K562 (cell line): ENCODE measurements at regions not wholly inside any gene's neighbourhood (a gene's known extent, or its start where the extent isn't known, plus 50 kb on each side); places are given as distances from the start of the nearest gene placed in this dataset.

Experiments used
- ATAC-seq: fragments of 200-7000 bp; cut with Tn5 transposase; 3 replicates; pipeline ENCODE4 v1.9.1; 2020; ENCODE audit warnings: moderate library complexity
- BruUV-seq: library from RNA; stranded (reverse); fragments of 400-500 nt; replicated peaks from 2 replicates; lab custom pipeline; 2021; lab: Mats Ljungman, UMichigan
- CTCF ChIA-PET: fragments of 300-600 bp; formaldehyde crosslinking; extraction: SDS; loops from one replicate; lab custom pipeline; 2021; ENCODE audit warnings: low intra/inter-chr PET ratio; lab: Yijun Ruan, JAX
- POLR2A ChIA-PET: fragments of 300-600, 350-650 bp; sonication (Branson Sonifier 250); formaldehyde crosslinking; extraction: SDS; loops from one replicate; lab custom pipeline; 2021; ENCODE audit warnings: antibody characterized with exemption, inconsistent platforms; lab: Yijun Ruan, JAX
- DNase-seq, 4 experiments: peaks; one replicate each; pipeline versions ENCODE4 v3.0.0 to v3.0.0-alpha.2; 2011 to 2018; ENCODE audit warnings: low spot score in 3 of 4, mixed read lengths in 3 of 4; ENCODE audit errors: extremely low read depth in 1 of 4
- FAIRE-seq: peaks from 2 replicates; lab custom pipeline; 2011; peaks lifted over from hg19 to GRCh38; lab: Jason Lieb, UNC
- H2AFZ ChIP-seq: 2 replicates; pipeline ENCODE4 v1.6.0; 2011; ENCODE audit warnings: low read depth, low read length, control low read depth, inconsistent platforms
- H3K27ac ChIP-seq: fragments of 200-600 bp; 3 replicates; pipeline ENCODE4 v1.8.0; 2011; ENCODE audit warnings: low read depth, mild to moderate bottlenecking, control low read depth, inconsistent platforms, low read length, moderate library complexity, mixed read lengths; ENCODE audit errors: extremely low read depth
- H3K27me3 ChIP-seq, 2 experiments: fragments of 300-600 bp in 1 of 2; 2 replicates in 1 of 2; 3 replicates in 1 of 2; pipeline versions ENCODE4 v1.6.0 to v1.8.0; 2011; ENCODE audit warnings: inconsistent platforms in 2 of 2, low read length in 2 of 2, mild to moderate bottlenecking in 1 of 2, mixed read lengths in 1 of 2, moderate library complexity in 1 of 2; ENCODE audit not compliant: control insufficient read depth in 2 of 2, insufficient read depth in 2 of 2
- H3K36me3 ChIP-seq: fragments of 300-600 bp; 3 replicates; pipeline ENCODE4 v1.8.0; 2011; ENCODE audit warnings: mild to moderate bottlenecking, low read length, inconsistent platforms; ENCODE audit not compliant: control insufficient read depth, insufficient read depth
- H3K4me1 ChIP-seq, 2 experiments: fragments of 200-600 bp in 1 of 2; replicated peaks in 1 of 2; 2 replicates in 1 of 2; 3 replicates in 1 of 2; pipeline versions ENCODE4 v1.5.1 to v1.8.0; 2011; ENCODE audit warnings: inconsistent platforms in 2 of 2, low read length in 2 of 2, mild to moderate bottlenecking in 1 of 2, mixed read lengths in 1 of 2, moderate library complexity in 1 of 2; ENCODE audit not compliant: control insufficient read depth in 2 of 2, insufficient read depth in 2 of 2
- H3K4me2 ChIP-seq: 2 replicates; pipeline ENCODE4 v1.6.1; 2011; ENCODE audit warnings: low read length, control low read depth, inconsistent platforms, mixed read lengths; ENCODE audit not compliant: insufficient read depth
- H3K4me3 ChIP-seq: fragments of 200-600 bp; sonication (generic), shearing (Covaris generic); 2 replicates; pipeline ENCODE4 v1.5.1; 2016; ENCODE audit warnings: control low read depth, inconsistent platforms
- H3K79me2 ChIP-seq: fragments of 200-600 bp; 3 replicates; pipeline ENCODE4 v1.8.0; 2011; ENCODE audit warnings: low read length, inconsistent platforms; ENCODE audit not compliant: control insufficient read depth, insufficient read depth
- H3K9ac ChIP-seq, 2 experiments: 2 replicates each; pipeline versions ENCODE4 v1.6.0 to v1.6.1; 2011; ENCODE audit warnings: low read depth in 2 of 2, low read length in 2 of 2, control low read depth in 1 of 2, inconsistent platforms in 1 of 2, mild to moderate bottlenecking in 1 of 2, mixed read lengths in 1 of 2; ENCODE audit not compliant: insufficient read depth in 1 of 2
- H3K9me1 ChIP-seq: one replicate; pipeline ENCODE4 v1.6.0; 2011; ENCODE audit warnings: inconsistent platforms, mild to moderate bottlenecking, low read length, moderate library complexity; ENCODE audit not compliant: control insufficient read depth, insufficient read depth
- H3K9me3 ChIP-seq: replicated peaks from 2 replicates; pipeline ENCODE4 v1.5.1; 2011; ENCODE audit warnings: low read depth, low read length, inconsistent platforms; ENCODE audit not compliant: control insufficient read depth, insufficient read depth
- H4K20me1 ChIP-seq: replicated peaks from 2 replicates; pipeline ENCODE4 v1.6.1; 2011; ENCODE audit warnings: low read length, inconsistent platforms, mixed read lengths; ENCODE audit not compliant: control insufficient read depth, insufficient read depth
- ATF7 ChIP-seq: fragments of 450-650 bp; IDR thresholded peaks from 2 replicates; pipeline ENCODE4 v1.7.1; 2014; ENCODE audit warnings: mild to moderate bottlenecking, moderate library complexity
- CHD1 ChIP-seq: fragments of 200-600 bp; sonication (generic); IDR thresholded peaks from one replicate; pipeline ENCODE4 v1.6.1; 2012; ENCODE audit warnings: mild to moderate bottlenecking, moderate library complexity, low read length, inconsistent platforms
- CTCFL ChIP-seq: IDR thresholded peaks from 2 replicates; pipeline ENCODE4 v1.6.1; 2011; ENCODE audit warnings: borderline replicate concordance, low read depth, mild to moderate bottlenecking, moderate library complexity, low read length; ENCODE audit not compliant: insufficient read depth, poor library complexity, severe bottlenecking
- E2F6 ChIP-seq, 2 experiments: IDR thresholded peaks; 2 replicates each; pipeline ENCODE4 v1.6.1; 2011; ENCODE audit warnings: borderline replicate concordance in 1 of 2, control low read depth in 1 of 2, low read depth in 1 of 2, low read length in 1 of 2, mild to moderate bottlenecking in 1 of 2, mixed read lengths in 1 of 2, moderate library complexity in 1 of 2; ENCODE audit not compliant: insufficient read depth in 1 of 2, insufficient read length in 1 of 2, poor library complexity in 1 of 2, severe bottlenecking in 1 of 2; ENCODE audit errors: extremely low read depth in 1 of 2
- ETV6 ChIP-seq, 3 experiments: fragments of 150-350 bp in 1 of 3; sonication (generic) in 1 of 3; formaldehyde crosslinking in 1 of 3; IDR thresholded peaks; 2 replicates each; pipeline versions ENCODE4 v1.6.1 to v1.8.0; 2014 to 2022; ENCODE audit warnings: borderline replicate concordance in 2 of 3, low read depth in 2 of 3, antibody characterized with exemption in 1 of 3, low read length in 1 of 3, mild to moderate bottlenecking in 1 of 3, missing genetic modification reagents in 1 of 3
- HIVEP1 ChIP-seq: fragments of 250-450 bp; sonication (Bioruptor Pico); IDR thresholded peaks from 2 replicates; pipeline ENCODE4 v1.4.0; 2020; ENCODE audit warnings: mild to moderate bottlenecking
- ILK ChIP-seq: fragments of 450-650 bp; IDR thresholded peaks from 2 replicates; pipeline ENCODE4 v1.6.1; 2016; ENCODE audit warnings: missing genetic modification characterization, low read depth, mild to moderate bottlenecking, missing compliant biosample characterization, moderate library complexity, borderline replicate concordance
- MXD1 ChIP-seq: fragments of 250-450 bp; sonication (Bioruptor Pico); IDR thresholded peaks from 2 replicates; pipeline ENCODE4 v1.8.0; 2021; ENCODE audit warnings: borderline replicate concordance, mild to moderate bottlenecking, moderate library complexity; ENCODE audit not compliant: poor library complexity, severe bottlenecking
- NFATC3 ChIP-seq: fragments of 450-650 bp; IDR thresholded peaks from 2 replicates; pipeline ENCODE4 v1.6.1; 2017; ENCODE audit warnings: mild to moderate bottlenecking
- STAT6 ChIP-seq: sonication (generic); formaldehyde crosslinking; IDR thresholded peaks from 2 replicates; pipeline ENCODE4 v1.8.1; 2023; ENCODE audit warnings: mild to moderate bottlenecking, missing genetic modification reagents
- XRCC3 ChIP-seq: fragments of 450-650 bp; IDR thresholded peaks from 2 replicates; pipeline ENCODE4 v1.6.1; 2017; ENCODE audit warnings: mild to moderate bottlenecking, moderate library complexity
- ZNF253 ChIP-seq: fragments of 250-450 bp; sonication (Bioruptor Pico); conservative IDR thresholded peaks from 2 replicates; pipeline ENCODE4 v1.6.1; 2021; ENCODE audit warnings: mild to moderate bottlenecking
- ZNF274 ChIP-seq: IDR thresholded peaks from 2 replicates; pipeline ENCODE4 v1.6.1; 2011; ENCODE audit warnings: low read depth, mild to moderate bottlenecking, low read length, moderate library complexity, borderline replicate concordance
- ZNF282 ChIP-seq: sonication (generic); formaldehyde crosslinking; IDR thresholded peaks from 2 replicates; pipeline ENCODE4 v1.8.1; 2023; ENCODE audit warnings: missing genetic modification reagents
- ZNF586 ChIP-seq: fragments of 450-650 bp; formaldehyde crosslinking; conservative IDR thresholded peaks from 2 replicates; pipeline ENCODE4 v1.4.0; 2020; ENCODE audit warnings: mild to moderate bottlenecking, moderate library complexity
- ZNF75A ChIP-seq: fragments of 450-650 bp; formaldehyde crosslinking; IDR thresholded peaks from 2 replicates; pipeline ENCODE4 v1.4.0; 2020; ENCODE audit warnings: mild to moderate bottlenecking
- WGBS: fragments of 100-300 bp; shearing (Covaris generic); methylation state at CpG from one replicate; pipeline ENCODE4 v1.1.6; 2016; ENCODE audit warnings: low coverage, mixed read lengths; ENCODE audit not compliant: insufficient coverage; ENCODE audit errors: missing lambda C conversion rate; 5-methylcytosine and 5-hydroxymethylcytosine counted together
- in situ Hi-C: fragments of 300-500 bp; cut with MboI; formaldehyde crosslinking; loops from 4 replicates; pipeline ENCODE4 v1.15.0; 2018; ENCODE audit warnings: inconsistent platforms, mixed read lengths
- intact Hi-C: fragments of 100-400 bp; cut with micrococcal nuclease; formaldehyde crosslinking; loops from 2 replicates; pipeline ENCODE4 v1.14.2; 2022

- no peak overlapping the region for H2AFZ ChIP-seq
- H3K4me1 ChIP-seq: no peaks in the 10 kb centered on the region
- H3K79me2 ChIP-seq: no peaks in the 10 kb centered on the region
- no peak overlapping the region for H3K4me3 ChIP-seq
- in situ Hi-C loops: no loop called here
- ATAC-seq (no peak), FAIRE-seq (no peak), DNase-seq (no peak)
- WGBS: 1% methylated on average over 6 of the region's 6 CpGs
- H3K9me1 ChIP-seq: no peaks in the 10 kb centered on the region
- H3K9me3 ChIP-seq: no peaks in the 10 kb centered on the region
- ChIA-PET POLR2A (interaction anchor here (0.6 kb wide), 1 partner anchor 530 kb away, joined by 3 read pairs; no protein-coding TSS in a partner anchor), CTCF (no interaction called here)
- intact Hi-C loops: no loop called here
- H3K27me3 ChIP-seq: peaks cover 0 to 26% of the 10 kb centered on the region in 2 experiments; a peak in 2 of 5 replicates
- H3K9ac ChIP-seq: no peak overlapping the region
- H4K20me1 ChIP-seq: no peaks in the 10 kb centered on the region
- no peaks in the 10 kb centered on the region for H3K36me3 ChIP-seq
- no TSS peak for BruUV-seq
- H3K27ac ChIP-seq: no peak overlapping the region
- no peak overlapping the region for H3K4me2 ChIP-seq
- TF ChIP-seq ETV6 (IDR thresholded peaks at IDR 0.05; ENCODE audit: borderline replicate concordance in 1 of 2, low read depth in 2 of 2, low read length in 1 of 2): no peak
- no peak for TF ChIP-seq ETV6 (CRISPR knock-in tag; IDR thresholded peaks at IDR 0.05; ENCODE audit: borderline replicate concordance)
- no peak for TF ChIP-seq ZNF75A
- TF ChIP-seq NFATC3: no peak
- TF ChIP-seq ZNF274: no peak
- no peak for TF ChIP-seq MXD1 (CRISPR knock-in tag)
- no peak for TF ChIP-seq HIVEP1 (CRISPR knock-in tag)
- TF ChIP-seq ZNF253 (CRISPR knock-in tag): no peak
- no peak for TF ChIP-seq CTCFL
- no peak for TF ChIP-seq E2F6 (IDR thresholded peaks at IDR 0.05; ENCODE audit: borderline replicate concordance in 1 of 2, extremely low read depth in 1 of 2, insufficient read depth in 1 of 2, insufficient read length in 1 of 2, low read depth in 1 of 2, low read length in 1 of 2, poor library complexity in 1 of 2, severe bottlenecking in 1 of 2)
- TF ChIP-seq XRCC3: no peak
- no peak for TF ChIP-seq ATF7
- no peak for TF ChIP-seq ZNF586 (CRISPR knock-in tag)
- no peak for TF ChIP-seq CHD1
- TF ChIP-seq ZNF282 (CRISPR knock-in tag): no peak
- TF ChIP-seq ILK: no peak
- TF ChIP-seq STAT6 (CRISPR knock-in tag): no peak
Observed at GRCh38 chr14:94934276-94934810, 164.4 kb upstream of the GSC start.
